ENCODE measurements at regions not wholly inside any gene's neighbourhood (a gene's known extent, or its start where the extent isn't known, plus 50 kb on each side); places are given as distances from the start of the nearest gene placed in this dataset.

GRCh38 chr18:44298566-44298965, 382.1 kb upstream of the SETBP1 start:
- no peak for TF ChIP-seq EP300 (IDR thresholded peaks at IDR 0.05)
- no peak for TF ChIP-seq CTCF (IDR thresholded peaks at IDR 0.05)
